ENCODE measurements at regions not wholly inside any gene's neighbourhood (a gene's known extent, or its start where the extent isn't known, plus 50 kb on each side); places are given as distances from the start of the nearest gene placed in this dataset.
A peak's percentile ranks its signal among the peaks of the same experiment; 100 is the strongest.

- in situ Hi-C loops (cut with HindIII; ENCODE audit: low sequenced_read_pairs), result no loop called here
- no peak for TF ChIP-seq CTCF (IDR thresholded peaks at IDR 0.05; ENCODE audit: low read depth, low read length)
Observed at GRCh38 chr1:8206391-8206790, 111.5 kb upstream of the SLC45A1 start.

GRCh38 chr1:8205771-8206170 lies 112.1 kb upstream of the SLC45A1 start:
- no peak for DNase-seq (ENCODE audit: low read depth, low spot score)
- H3K4me3 ChIP-seq (ENCODE audit: low read depth, low read length), result no peak overlapping the region
- in situ Hi-C loops (cut with HindIII; ENCODE audit: low sequenced_read_pairs), result no loop called here
- TF ChIP-seq CTCF (IDR thresholded peaks at IDR 0.05; ENCODE audit: low read depth, low read length), result no peak

More at GRCh38 chr1:8206391-8206790, 111.5 kb upstream of the SLC45A1 start:
- no peak for DNase-seq (ENCODE audit: low read depth, low spot score)
- H3K4me3 ChIP-seq (ENCODE audit: low read depth, low read length), result no peak overlapping the region

GRCh38 chr1:8204826-8205225 lies 113.1 kb upstream of the SLC45A1 start:
- DNase-seq (ENCODE audit: low read depth, low spot score), result no peak
- in situ Hi-C loops (cut with HindIII; ENCODE audit: low sequenced_read_pairs), result no loop called here
- TF ChIP-seq CTCF (IDR thresholded peaks at IDR 0.05; ENCODE audit: low read depth, low read length), result no peak
- no peak overlapping the region for H3K4me3 ChIP-seq (ENCODE audit: low read depth, low read length)

GRCh38 chr1:8203551-8203950 lies 114.4 kb upstream of the SLC45A1 start:
- in situ Hi-C loops (cut with HindIII; ENCODE audit: low sequenced_read_pairs), result no loop called here
- no peak for TF ChIP-seq CTCF (IDR thresholded peaks at IDR 0.05; ENCODE audit: low read depth, low read length)
- no peak for DNase-seq (ENCODE audit: low read depth, low spot score)
- H3K4me3 ChIP-seq (ENCODE audit: low read depth, low read length), result no peak overlapping the region

- no peak for TF ChIP-seq CTCF (IDR thresholded peaks at IDR 0.05; ENCODE audit: low read depth, low read length)
- in situ Hi-C loops (cut with HindIII; ENCODE audit: low sequenced_read_pairs), result no loop called here
- no peak for DNase-seq (ENCODE audit: low read depth, low spot score)
- H3K4me3 ChIP-seq (ENCODE audit: low read depth, low read length), result no peak overlapping the region
Observed at GRCh38 chr1:8203056-8203455, 114.9 kb upstream of the SLC45A1 start.

- no peak for TF ChIP-seq CTCF (IDR thresholded peaks at IDR 0.05; ENCODE audit: low read depth, low read length)
Observed at GRCh38 chr1:8202182-8202905, 115.6 kb upstream of the SLC45A1 start.

More at GRCh38 chr1:8202182-8202905, 115.6 kb upstream of the SLC45A1 start:
- no peak overlapping the region for H3K4me3 ChIP-seq (ENCODE audit: low read depth, low read length)
- DNase-seq (ENCODE audit: low read depth, low spot score), result peak; percentile 84
- in situ Hi-C loops (cut with HindIII; ENCODE audit: low sequenced_read_pairs), result no loop called here

Data from astrocyte of the spinal cord (primary cell).